ENCODE measurements at regions not wholly inside any gene's neighbourhood (a gene's known extent, or its start where the extent isn't known, plus 50 kb on each side); places are given as distances from the start of the nearest gene placed in this dataset.
A peak's percentile ranks its signal among the peaks of the same experiment; 100 is the strongest.

DNA sequence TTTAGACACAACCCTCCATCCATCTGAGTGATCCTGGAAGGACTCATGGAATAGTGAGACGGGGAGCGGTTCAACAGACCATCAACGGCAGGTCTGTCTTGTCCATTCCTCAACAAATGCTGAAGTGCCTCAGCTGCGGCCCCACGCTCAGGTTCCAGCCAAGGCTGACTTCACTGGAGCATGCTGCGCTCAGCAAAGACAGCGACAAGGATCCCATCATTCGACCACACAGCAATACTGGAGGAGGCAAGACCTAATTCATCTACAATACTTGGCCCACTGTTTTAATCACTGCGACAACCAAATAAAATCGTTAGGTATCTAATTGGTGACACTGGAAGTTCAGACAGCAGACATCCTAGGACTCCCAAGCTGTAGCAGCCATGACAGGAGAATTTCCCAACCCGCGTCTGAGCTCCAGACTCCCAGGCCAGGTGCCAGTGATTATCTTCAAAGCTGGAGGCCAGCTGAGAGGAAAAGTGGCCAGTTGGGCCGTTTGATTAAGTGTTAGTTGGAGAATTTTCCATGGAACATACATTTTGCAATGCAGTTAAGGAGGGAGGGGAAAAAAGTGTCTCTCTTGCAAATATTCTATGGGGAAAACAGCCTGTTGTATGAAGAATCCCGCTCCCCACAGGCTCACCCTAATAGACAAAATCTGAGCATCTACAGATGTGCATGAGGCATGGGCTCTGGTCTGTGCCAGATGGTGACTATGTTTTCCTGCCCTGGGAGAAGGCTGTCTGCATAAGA lies 92.5 kb upstream of the SLC35G4 start:
- WGBS (ENCODE audit: low lambda C conversion rate, missing lambda C conversion rate), result 81% methylated on average over 14 of the region's 14 CpGs
- peak; percentile 17 for DNase-seq (ENCODE audit: low spot score)
- Histone ChIP-seq H4K20me1 (ENCODE audit: insufficient read depth, poor library complexity, severe bottlenecking) (no peaks in the 10 kb centered on the region), H3K36me3 (replicated peaks; ENCODE audit: insufficient read depth, low read depth) (no peaks in the 10 kb centered on the region), H3K9me2 (replicated peaks; ENCODE audit: insufficient read depth) (no peaks in the 10 kb centered on the region), H3K79me2 (no peaks in the 10 kb centered on the region), H3K4me3 (no peak overlapping the region), H3K4me1 (ENCODE audit: insufficient read depth) (no peaks in the 10 kb centered on the region), H3K27me3 (no peaks in the 10 kb centered on the region), H3K4me2 (no peak overlapping the region), H2AFZ (no peak overlapping the region), H3K27ac (no peak overlapping the region), H3K9me3 (ENCODE audit: low read depth) (no peaks in the 10 kb centered on the region)
- TF ChIP-seq EZH2phosphoT487 (IDR thresholded peaks at IDR 0.05; ENCODE audit: low read depth, severe bottlenecking, unreplicated experiment), result no peak
- TF ChIP-seq, protein P1, sequence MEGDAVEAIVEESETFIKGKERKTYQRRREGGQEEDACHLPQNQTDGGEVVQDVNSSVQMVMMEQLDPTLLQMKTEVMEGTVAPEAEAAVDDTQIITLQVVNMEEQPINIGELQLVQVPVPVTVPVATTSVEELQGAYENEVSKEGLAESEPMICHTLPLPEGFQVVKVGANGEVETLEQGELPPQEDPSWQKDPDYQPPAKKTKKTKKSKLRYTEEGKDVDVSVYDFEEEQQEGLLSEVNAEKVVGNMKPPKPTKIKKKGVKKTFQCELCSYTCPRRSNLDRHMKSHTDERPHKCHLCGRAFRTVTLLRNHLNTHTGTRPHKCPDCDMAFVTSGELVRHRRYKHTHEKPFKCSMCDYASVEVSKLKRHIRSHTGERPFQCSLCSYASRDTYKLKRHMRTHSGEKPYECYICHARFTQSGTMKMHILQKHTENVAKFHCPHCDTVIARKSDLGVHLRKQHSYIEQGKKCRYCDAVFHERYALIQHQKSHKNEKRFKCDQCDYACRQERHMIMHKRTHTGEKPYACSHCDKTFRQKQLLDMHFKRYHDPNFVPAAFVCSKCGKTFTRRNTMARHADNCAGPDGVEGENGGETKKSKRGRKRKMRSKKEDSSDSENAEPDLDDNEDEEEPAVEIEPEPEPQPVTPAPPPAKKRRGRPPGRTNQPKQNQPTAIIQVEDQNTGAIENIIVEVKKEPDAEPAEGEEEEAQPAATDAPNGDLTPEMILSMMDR (IDR thresholded peaks at IDR 0.05; ENCODE audit: poor library complexity), result no peak
- no peak for TF ChIP-seq EZH2 (IDR thresholded peaks at IDR 0.05; ENCODE audit: borderline replicate concordance)

DNA sequence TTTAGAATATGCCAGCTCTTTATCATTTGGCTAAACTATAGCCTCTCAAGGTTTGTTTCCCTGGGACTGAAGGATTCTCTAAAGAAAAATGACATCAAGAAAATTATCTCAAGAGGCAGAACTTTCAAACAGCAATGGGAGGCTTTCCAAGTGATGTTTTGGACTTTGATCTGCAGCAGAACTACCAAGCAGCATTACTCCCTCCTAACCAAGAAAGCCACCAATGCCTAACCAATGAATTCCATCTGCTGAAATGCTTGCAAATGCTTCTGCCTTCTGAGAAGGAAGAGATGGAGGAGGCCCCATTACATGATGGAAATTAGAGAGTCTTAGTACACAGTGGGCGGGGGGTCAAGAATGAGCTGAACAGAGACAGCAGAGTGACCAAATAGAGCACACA lies 95.1 kb upstream of the SLC35G4 start:
- no peak overlapping the region for H2AFZ ChIP-seq
- H3K9me2 ChIP-seq (replicated peaks; ENCODE audit: insufficient read depth), result no peaks in the 10 kb centered on the region
- H3K9me3 ChIP-seq (ENCODE audit: low read depth), result no peaks in the 10 kb centered on the region
- no peak overlapping the region for H3K4me2 ChIP-seq
- no peaks in the 10 kb centered on the region for H3K27me3 ChIP-seq
- WGBS (ENCODE audit: low lambda C conversion rate, missing lambda C conversion rate), result 87% methylated on average over 1 of the region's 1 CpG
- no peak overlapping the region for H3K4me3 ChIP-seq
- no peaks in the 10 kb centered on the region for H3K4me1 ChIP-seq (ENCODE audit: insufficient read depth)
- no peak for DNase-seq (ENCODE audit: low spot score)
- TF ChIP-seq, protein P1 (IDR thresholded peaks at IDR 0.05; ENCODE audit: poor library complexity), result no peak
- no peak for TF ChIP-seq EZH2 (IDR thresholded peaks at IDR 0.05; ENCODE audit: borderline replicate concordance)
- H3K27ac ChIP-seq, result no peak overlapping the region
- no peaks in the 10 kb centered on the region for H3K36me3 ChIP-seq (replicated peaks; ENCODE audit: insufficient read depth, low read depth)
- no peaks in the 10 kb centered on the region for H4K20me1 ChIP-seq (ENCODE audit: insufficient read depth, poor library complexity, severe bottlenecking)
- no peaks in the 10 kb centered on the region for H3K79me2 ChIP-seq

DNA sequence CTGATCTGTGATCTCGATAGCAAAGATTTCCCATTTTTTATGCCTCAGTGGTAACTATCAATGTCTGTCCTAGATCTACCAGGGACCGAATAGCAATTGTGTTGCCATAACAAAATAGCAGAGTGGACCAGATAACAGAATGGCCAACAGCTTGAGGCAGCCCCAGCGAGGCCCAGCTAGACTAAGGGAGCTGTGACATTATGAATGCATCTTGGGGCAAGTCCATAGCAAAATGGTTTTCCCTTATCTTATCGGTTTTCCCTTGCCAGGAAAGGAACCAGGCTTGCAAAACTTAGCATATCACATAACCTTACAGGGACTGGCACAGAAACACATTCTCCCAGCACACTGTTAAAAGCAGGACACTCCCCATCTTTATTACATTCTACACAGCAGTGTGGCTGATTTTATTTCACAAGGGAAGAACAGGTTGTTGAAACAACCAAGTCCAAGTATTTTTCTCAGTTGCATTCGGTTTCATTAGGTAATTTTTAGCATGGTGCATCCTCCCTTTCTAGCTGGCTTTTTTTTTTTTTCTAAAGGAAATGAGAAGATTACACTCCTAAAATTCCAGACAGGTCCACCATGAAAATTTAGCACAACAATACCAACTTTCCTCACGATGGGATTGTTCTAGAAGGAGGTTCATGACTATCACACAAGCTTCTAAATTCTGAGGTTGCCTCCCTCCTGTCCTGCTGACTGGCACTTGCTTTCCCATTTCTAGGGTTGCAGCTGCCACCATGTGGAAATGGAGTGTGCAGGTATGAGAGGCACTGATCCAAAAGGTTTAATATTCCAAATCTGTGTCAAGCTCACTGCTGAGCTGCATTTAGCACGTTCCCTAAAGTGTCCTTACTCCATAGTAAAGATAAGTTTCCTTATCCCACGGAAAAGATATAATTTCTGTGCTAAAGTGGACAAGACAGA lies 97.0 kb upstream of the SLC35G4 start:
- Histone ChIP-seq H3K4me3 (no peak overlapping the region), H2AFZ (no peak overlapping the region), H3K9me2 (replicated peaks; ENCODE audit: insufficient read depth) (no peaks in the 10 kb centered on the region), H3K79me2 (no peaks in the 10 kb centered on the region), H3K36me3 (replicated peaks; ENCODE audit: insufficient read depth, low read depth) (no peaks in the 10 kb centered on the region), H3K27me3 (no peaks in the 10 kb centered on the region), H3K4me2 (no peak overlapping the region), H3K4me1 (ENCODE audit: insufficient read depth) (no peaks in the 10 kb centered on the region), H3K9me3 (ENCODE audit: low read depth) (no peaks in the 10 kb centered on the region), H3K27ac (no peak overlapping the region), H4K20me1 (ENCODE audit: insufficient read depth, poor library complexity, severe bottlenecking) (no peaks in the 10 kb centered on the region)
- 70% methylated on average over 8 of the region's 8 CpGs for WGBS (ENCODE audit: low lambda C conversion rate, missing lambda C conversion rate)
- TF ChIP-seq EZH2phosphoT487 (IDR thresholded peaks at IDR 0.05; ENCODE audit: low read depth, severe bottlenecking, unreplicated experiment) (no peak), EZH2 (IDR thresholded peaks at IDR 0.05; ENCODE audit: borderline replicate concordance) (no peak)
- TF ChIP-seq, protein P1 (IDR thresholded peaks at IDR 0.05; ENCODE audit: poor library complexity), result peak; percentile 31
- DNase-seq (ENCODE audit: low spot score), result no peak

Measured in hepatocyte (in vitro differentiated cells).